HG03139 (cell line): ENCODE measurements at regions not wholly inside any gene's neighbourhood (a gene's known extent, or its start where the extent isn't known, plus 50 kb on each side); places are given as distances from the start of the nearest gene placed in this dataset.

Experiments
- ATAC-seq: cut with Tn5 transposase; IDR thresholded peaks from one replicate; pipeline ENCODE4 v1.9.1; 2021; ENCODE audit not compliant: unreplicated experiment

GRCh38 chr2:118309257-118309945 is 221.1 kb downstream of the INSIG2 start:
- no peak for ATAC-seq

GRCh38 chr2:118307864-118308263 is 219.6 kb downstream of the INSIG2 start:
- ATAC-seq: no peak

GRCh38 chr2:118301248-118301647 is 213.0 kb downstream of the INSIG2 start:
- ATAC-seq: no peak

- no peak for ATAC-seq
These were observed 212.6 kb downstream of the INSIG2 start for GRCh38 chr2:118300832-118301231.

GRCh38 chr2:118296663-118297062 is 208.4 kb downstream of the INSIG2 start:
- ATAC-seq: no peak

- no peak for ATAC-seq
These were observed 207.5 kb downstream of the INSIG2 start for GRCh38 chr2:118295592-118296390.

DNA sequence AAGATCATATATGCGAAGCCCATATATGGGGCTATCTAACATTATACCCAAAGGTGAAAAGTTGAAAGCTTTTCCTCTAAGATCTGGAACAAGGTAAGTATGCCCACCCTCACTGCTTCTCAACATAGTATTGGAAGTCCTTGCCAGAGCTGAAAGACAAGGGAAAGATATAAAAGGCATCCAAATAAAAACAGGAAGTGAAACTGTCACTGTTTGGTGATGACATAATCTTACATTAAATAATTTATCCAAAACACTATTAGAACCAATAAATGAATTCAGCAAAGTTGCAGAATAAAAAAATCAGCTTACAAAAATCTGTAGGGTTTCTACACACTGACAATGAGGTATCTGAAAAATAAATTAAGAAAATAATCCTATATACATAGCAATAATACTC is 205.8 kb downstream of the INSIG2 start:
- ATAC-seq: no peak

DNA sequence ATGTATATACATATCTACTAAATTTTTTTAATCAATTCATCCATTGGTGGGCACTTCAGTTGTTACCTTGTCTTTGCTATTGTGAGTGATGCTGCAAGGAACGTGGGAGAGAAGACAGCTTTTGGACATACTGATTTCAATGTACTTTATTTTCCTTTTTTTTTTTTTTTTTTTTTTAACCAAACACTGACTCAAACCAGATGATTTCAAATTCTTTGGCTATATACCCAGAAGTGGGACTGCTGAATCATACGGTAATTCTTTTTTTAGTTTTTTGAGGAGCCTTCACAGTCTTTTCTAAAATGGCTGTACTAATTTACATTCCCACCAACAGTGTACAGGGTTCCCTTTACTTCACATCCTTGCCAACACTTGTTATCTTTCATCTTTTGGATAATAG is 204.7 kb downstream of the INSIG2 start:
- ATAC-seq: no peak

GRCh38 chr2:118291251-118291880 is 203.1 kb downstream of the INSIG2 start:
- no peak for ATAC-seq

DNA sequence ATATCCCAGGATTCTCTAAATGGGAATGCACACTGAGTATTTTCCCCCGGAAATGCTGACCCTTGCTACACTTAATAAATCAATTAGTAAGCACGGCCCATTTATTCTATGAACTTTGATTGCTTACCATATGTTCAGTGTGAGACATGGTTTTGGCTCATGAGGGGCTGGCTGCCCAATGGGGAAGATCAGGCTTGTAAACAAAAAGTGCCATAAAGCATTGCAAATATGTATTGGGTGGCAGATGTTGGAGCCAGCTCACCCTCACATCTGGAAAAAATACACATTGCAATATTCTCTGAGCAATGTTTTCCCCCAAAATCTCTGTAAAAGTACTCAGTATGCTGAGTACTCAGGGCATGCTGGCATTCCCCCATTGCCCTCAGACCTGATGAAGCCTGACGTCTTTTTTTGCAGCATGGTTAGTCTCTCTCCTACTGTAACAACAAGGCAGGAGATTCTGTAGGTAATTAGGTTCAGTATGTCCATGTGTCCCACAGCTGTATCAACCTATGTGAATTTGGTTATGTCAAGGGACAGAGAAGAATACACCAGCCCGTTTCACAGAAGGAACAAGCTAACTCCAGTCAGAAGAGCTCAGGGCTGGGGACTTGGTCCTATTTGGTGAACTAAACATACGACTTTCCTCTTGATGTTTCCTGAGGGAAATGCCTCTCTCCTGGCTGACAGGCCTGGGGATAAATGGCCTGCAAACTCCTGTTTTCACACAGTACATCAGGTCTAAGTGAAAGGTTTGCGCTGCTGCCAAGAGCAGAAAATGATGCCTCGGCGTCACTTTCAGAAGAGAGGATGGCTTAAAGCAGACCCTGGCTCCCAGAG is 202.4 kb downstream of the INSIG2 start:
- no peak for ATAC-seq

DNA sequence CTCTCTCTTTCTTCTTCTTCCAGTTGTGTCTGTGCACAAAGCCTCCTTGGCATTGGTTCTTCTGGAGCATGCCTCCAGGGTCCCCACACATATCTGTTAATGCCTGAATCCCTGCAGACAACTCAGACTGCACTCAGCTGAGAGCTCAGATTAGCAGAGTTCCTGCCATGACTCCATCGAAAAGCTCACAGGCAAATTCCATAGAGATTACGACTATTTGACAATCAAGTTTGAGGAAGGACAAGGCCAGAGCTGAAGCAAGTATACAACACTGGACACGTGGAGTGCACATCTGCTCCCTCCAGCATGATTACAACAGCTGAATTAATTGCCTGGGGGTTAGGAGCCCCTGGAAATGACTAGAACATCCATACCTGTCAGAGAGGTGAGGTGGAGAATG is 190.7 kb downstream of the INSIG2 start:
- ATAC-seq: no peak

GRCh38 chr2:118278046-118278445 is 189.8 kb downstream of the INSIG2 start:
- no peak for ATAC-seq

GRCh38 chr2:118274841-118275510 is 186.7 kb downstream of the INSIG2 start:
- no peak for ATAC-seq

DNA sequence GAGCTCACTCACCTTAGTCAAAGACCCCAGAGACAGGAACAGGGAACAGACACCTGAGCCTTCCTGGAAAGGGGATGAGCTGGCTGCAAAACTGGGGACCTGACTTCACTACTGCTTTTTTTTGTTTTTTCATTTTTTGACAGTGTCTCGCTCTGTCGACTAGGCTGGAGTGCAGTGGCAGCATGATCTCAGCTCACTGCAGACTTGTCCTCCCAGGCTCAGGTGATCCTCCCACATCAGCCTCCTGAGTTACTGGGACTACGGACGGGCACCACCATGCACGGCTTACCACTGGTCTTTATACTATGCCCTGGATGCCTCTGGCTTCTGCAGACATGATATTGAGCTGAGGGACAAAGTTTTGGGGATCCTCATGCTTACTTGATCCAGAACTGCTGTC is 184.1 kb downstream of the INSIG2 start:
- no peak for ATAC-seq

GRCh38 chr2:118269408-118270051 is 181.3 kb downstream of the INSIG2 start:
- ATAC-seq: no peak

- no peak for ATAC-seq
These were observed 180.0 kb downstream of the INSIG2 start for GRCh38 chr2:118268268-118268667.

DNA sequence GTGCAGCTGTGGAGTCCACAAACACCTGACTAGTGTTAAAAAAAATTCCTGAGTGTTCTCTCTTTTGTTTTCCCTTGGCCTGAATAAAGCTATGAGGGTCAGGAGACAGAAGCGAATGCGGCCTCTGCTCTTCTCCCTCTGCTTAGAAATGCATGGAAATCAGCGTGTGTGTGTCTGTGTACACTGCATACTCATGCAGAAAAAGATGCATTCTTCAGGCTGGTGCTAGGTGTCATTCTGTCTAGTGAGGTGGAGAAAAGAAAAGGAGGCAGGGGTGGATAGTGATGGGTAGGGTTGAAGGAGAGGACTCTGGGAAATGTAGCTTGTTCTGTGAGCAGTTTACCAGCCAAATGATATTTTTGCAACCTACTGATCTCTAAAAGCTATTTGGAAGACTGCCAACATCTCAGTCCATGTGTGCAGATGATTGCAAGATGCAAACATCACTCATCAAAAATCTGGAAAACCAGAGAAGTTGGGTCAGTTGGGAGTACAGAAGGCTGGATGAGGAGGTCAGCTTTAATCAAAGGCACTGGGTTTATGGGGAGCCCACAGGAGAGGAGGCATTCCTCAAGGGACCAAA is 177.7 kb downstream of the INSIG2 start:
- ATAC-seq: no peak

DNA sequence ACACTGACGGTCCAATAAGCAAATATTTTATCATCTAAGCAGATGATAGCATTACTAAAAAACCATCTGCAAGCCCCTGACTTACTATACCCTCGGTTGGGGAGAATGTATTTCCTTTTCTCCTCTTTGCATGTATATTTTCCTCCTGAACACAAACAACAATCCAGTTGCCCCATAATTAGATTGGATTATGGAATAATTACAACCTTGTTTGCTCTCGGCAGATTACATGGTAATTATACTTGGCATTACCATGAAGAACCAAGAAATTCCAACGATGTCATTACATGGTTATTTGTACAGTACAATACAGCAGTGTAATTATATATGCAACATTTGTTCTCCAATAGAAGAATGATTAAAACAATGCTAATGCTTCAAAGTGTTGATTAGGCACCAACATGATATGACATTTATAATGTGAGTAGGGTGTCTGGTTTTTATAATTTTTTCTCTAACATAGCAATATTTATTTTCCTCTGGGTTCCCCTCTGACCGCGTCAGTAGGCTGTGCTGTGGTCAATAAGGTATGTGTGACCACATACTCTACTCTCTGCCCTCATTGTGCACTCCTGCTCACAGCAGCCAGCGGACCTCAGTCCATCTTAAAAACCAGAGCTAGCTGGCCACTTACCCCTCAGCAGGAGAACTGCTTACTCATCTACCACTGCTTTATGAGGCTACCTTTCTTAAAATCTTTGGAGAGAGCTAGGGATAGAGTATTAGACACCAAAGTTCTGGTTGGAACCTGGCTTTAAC is 176.1 kb downstream of the INSIG2 start:
- ATAC-seq: no peak

GRCh38 chr2:118257696-118258095 is 169.4 kb downstream of the INSIG2 start:
- no peak for ATAC-seq
